ENCODE measurements at regions not wholly inside any gene's neighbourhood (a gene's known extent, or its start where the extent isn't known, plus 50 kb on each side); places are given as distances from the start of the nearest gene placed in this dataset.

DNA sequence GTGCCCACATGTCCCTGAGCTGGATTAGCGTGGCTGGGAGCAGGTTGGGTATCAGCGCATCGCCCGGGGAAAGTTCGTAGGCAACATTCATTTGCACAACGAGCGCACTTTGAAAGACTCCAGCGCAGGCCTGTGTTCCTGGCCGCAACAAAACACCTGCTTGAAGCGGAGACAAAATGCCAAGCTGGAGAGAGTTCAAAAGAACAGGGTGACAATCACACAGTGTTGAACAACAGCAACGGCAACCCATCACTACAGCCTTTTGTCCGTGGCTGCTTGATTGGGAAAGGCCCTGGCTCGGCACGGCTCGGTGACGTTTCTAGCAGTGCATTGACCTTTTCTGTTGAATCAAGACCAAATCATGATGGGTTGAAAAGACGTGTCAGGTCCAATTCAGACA, 336.3 kb downstream of the IRX1 start:
- TF ChIP-seq, protein P1, sequence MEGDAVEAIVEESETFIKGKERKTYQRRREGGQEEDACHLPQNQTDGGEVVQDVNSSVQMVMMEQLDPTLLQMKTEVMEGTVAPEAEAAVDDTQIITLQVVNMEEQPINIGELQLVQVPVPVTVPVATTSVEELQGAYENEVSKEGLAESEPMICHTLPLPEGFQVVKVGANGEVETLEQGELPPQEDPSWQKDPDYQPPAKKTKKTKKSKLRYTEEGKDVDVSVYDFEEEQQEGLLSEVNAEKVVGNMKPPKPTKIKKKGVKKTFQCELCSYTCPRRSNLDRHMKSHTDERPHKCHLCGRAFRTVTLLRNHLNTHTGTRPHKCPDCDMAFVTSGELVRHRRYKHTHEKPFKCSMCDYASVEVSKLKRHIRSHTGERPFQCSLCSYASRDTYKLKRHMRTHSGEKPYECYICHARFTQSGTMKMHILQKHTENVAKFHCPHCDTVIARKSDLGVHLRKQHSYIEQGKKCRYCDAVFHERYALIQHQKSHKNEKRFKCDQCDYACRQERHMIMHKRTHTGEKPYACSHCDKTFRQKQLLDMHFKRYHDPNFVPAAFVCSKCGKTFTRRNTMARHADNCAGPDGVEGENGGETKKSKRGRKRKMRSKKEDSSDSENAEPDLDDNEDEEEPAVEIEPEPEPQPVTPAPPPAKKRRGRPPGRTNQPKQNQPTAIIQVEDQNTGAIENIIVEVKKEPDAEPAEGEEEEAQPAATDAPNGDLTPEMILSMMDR (IDR thresholded peaks at IDR 0.05) = no peak
- TF ChIP-seq POLR2A (IDR thresholded peaks at IDR 0.05) (no peak), POLR2AphosphoS5 (IDR thresholded peaks at IDR 0.05) (no peak)

Measured in prostate gland (tissue), 2 donors.